ENCODE measurements at regions not wholly inside any gene's neighbourhood (a gene's known extent, or its start where the extent isn't known, plus 50 kb on each side); places are given as distances from the start of the nearest gene placed in this dataset.

DNA sequence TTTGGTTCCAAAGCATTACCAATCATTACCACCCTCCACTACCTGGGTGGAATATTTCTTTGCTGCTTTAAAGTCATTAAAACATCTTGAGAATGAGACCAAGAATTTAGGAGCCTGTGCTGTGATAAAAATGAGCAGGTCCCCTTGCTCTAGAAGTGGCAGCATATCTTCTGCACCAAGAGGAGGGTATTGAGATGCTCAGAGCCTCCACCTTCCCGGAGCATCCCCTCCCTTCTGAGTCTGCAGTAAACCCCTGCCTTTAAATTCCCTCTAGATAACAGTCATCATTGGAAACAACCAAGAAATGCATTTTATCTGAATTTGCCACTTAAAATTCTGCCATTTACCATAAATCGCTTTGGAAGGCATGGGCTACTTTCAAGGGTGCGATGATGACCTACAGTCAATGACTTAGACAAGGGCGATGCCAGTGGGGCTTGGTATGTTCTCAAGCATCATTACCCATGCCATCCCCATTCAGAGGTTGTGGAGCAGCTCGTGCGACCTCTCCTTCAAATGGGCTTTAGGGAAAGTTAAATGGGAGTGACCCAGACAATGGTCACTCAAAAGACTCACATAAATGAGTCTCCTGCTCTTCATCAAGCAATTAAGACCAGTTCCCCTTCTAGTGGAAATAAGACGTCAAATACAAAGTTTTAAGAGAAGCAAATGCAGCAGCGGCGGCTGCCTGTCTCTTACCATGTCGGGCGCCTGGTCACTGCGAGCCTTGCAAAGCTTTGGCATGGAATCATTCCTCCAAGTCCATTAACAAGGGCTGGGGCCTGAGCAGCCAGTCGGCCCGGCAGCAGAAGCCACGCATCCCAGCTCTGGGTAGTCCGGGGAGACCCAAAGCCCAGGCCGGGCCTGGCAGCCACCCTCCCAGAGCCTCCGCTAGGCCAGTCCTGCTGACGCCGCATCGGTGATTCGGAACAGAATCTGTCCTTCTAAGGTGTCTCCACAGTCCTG is 334.5 kb downstream of the TMEM121 start:
- TF ChIP-seq, protein P1, sequence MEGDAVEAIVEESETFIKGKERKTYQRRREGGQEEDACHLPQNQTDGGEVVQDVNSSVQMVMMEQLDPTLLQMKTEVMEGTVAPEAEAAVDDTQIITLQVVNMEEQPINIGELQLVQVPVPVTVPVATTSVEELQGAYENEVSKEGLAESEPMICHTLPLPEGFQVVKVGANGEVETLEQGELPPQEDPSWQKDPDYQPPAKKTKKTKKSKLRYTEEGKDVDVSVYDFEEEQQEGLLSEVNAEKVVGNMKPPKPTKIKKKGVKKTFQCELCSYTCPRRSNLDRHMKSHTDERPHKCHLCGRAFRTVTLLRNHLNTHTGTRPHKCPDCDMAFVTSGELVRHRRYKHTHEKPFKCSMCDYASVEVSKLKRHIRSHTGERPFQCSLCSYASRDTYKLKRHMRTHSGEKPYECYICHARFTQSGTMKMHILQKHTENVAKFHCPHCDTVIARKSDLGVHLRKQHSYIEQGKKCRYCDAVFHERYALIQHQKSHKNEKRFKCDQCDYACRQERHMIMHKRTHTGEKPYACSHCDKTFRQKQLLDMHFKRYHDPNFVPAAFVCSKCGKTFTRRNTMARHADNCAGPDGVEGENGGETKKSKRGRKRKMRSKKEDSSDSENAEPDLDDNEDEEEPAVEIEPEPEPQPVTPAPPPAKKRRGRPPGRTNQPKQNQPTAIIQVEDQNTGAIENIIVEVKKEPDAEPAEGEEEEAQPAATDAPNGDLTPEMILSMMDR (IDR thresholded peaks at IDR 0.05), result no peak
- no peak for TF ChIP-seq POLR2A (IDR thresholded peaks at IDR 0.05)
